SK-N-SH (cell line): ENCODE measurements at regions not wholly inside any gene's neighbourhood (a gene's known extent, or its start where the extent isn't known, plus 50 kb on each side); places are given as distances from the start of the nearest gene placed in this dataset.

ENCODE experiments used
- CTCF ChIA-PET: fragments of 300-600, 350-600 bp; formaldehyde crosslinking; extraction: SDS; loops from one replicate; lab custom pipeline; 2021; lab: Yijun Ruan, JAX
- POLR2A ChIA-PET: fragments of 350-600 bp; sonication (Branson Sonifier 250); formaldehyde crosslinking; extraction: SDS; loops from one replicate; lab custom pipeline; 2020; ENCODE audit warnings: antibody characterized with exemption, inconsistent platforms; lab: Yijun Ruan, JAX
- DNase-seq: peaks from one replicate; pipeline ENCODE4 v3.0.0; 2012
- H2AFZ ChIP-seq: fragments of 200-600 bp; sonication (generic); 2 replicates; pipeline ENCODE4 v1.8.1; 2016; ENCODE audit warnings: antibody characterized with exemption, mild to moderate bottlenecking, low read depth
- H3F3A ChIP-seq: fragments of 200-600 bp; sonication (generic); replicated peaks from 2 replicates; pipeline ENCODE3; 2016; ENCODE audit warnings: antibody characterized with exemption, mild to moderate bottlenecking; ENCODE audit not compliant: insufficient read depth
- H3K27ac ChIP-seq, 2 experiments: fragments of 200-500 bp in 1 of 2; fragments of 200-600 bp in 1 of 2; sonication (Bioruptor generic) in 1 of 2; sonication (generic), shearing (Covaris generic) in 1 of 2; 2 replicates each; pipeline versions ENCODE4 v1.5.1 to v1.6.1; 2014 to 2016; ENCODE audit warnings: low read depth in 2 of 2, inconsistent platforms in 1 of 2, low read length in 1 of 2, mild to moderate bottlenecking in 1 of 2, mixed read lengths in 1 of 2
- H3K27me3 ChIP-seq: fragments of 200-600 bp; sonication (generic), shearing (Covaris generic); 2 replicates; pipeline ENCODE4 v1.6.1; 2016; ENCODE audit warnings: mixed run types; ENCODE audit not compliant: insufficient read depth
- H3K36me3 ChIP-seq, 2 experiments: fragments of 200-500 bp in 1 of 2; fragments of 200-600 bp in 1 of 2; sonication (Bioruptor generic) in 1 of 2; sonication (generic) in 1 of 2; replicated peaks in 1 of 2; 2 replicates each; pipeline versions ENCODE3 to v1.5.1; 2014 to 2016; ENCODE audit warnings: low read length in 1 of 2, mild to moderate bottlenecking in 1 of 2; ENCODE audit not compliant: insufficient read depth in 2 of 2, control insufficient read depth in 1 of 2
- H3K4me1 ChIP-seq, 2 experiments: fragments of 200-500 bp in 1 of 2; fragments of 200-600 bp in 1 of 2; sonication (Bioruptor generic) in 1 of 2; sonication (generic), shearing (Covaris generic) in 1 of 2; 2 replicates each; pipeline versions ENCODE4 v1.5.1 to v1.6.1; 2014 to 2016; ENCODE audit warnings: low read depth in 1 of 2, low read length in 1 of 2, mixed run types in 1 of 2; ENCODE audit not compliant: insufficient read depth in 2 of 2, control insufficient read depth in 1 of 2
- H3K4me2 ChIP-seq: fragments of 200-600 bp; sonication (generic), shearing (Covaris generic); 2 replicates; pipeline ENCODE4 v1.6.1; 2017; ENCODE audit warnings: mixed run types
- H3K4me3 ChIP-seq, 2 experiments: fragments of 200-500 bp in 1 of 2; fragments of 200-600 bp in 1 of 2; sonication (Bioruptor generic) in 1 of 2; sonication (generic), shearing (Covaris generic) in 1 of 2; 2 replicates each; pipeline versions ENCODE4 v1.5.1 to v1.8.1; 2014 to 2016; ENCODE audit warnings: low read depth in 2 of 2, inconsistent platforms in 1 of 2, low read length in 1 of 2, mild to moderate bottlenecking in 1 of 2, mixed read lengths in 1 of 2, moderate library complexity in 1 of 2
- H3K79me2 ChIP-seq: fragments of 200-600 bp; sonication (generic); 2 replicates; pipeline ENCODE4 v1.8.1; 2017; ENCODE audit warnings: mild to moderate bottlenecking; ENCODE audit not compliant: insufficient read depth
- H3K9ac ChIP-seq: fragments of 200-600 bp; sonication (generic); 2 replicates; pipeline ENCODE4 v1.6.1; 2017; ENCODE audit warnings: mixed run types
- H3K9me2 ChIP-seq: fragments of 200-600 bp; sonication (generic); 2 replicates; pipeline ENCODE4 v1.6.1; 2017; ENCODE audit warnings: mixed run types
- H3K9me3 ChIP-seq: fragments of 200-600 bp; sonication (generic); 2 replicates; pipeline ENCODE4 v1.6.1; 2017; ENCODE audit warnings: mixed run types, mild to moderate bottlenecking, moderate library complexity
- H4K20me1 ChIP-seq: fragments of 200-600 bp; sonication (generic); 2 replicates; pipeline ENCODE4 v1.6.1; 2017; ENCODE audit warnings: mild to moderate bottlenecking, mixed run types; ENCODE audit not compliant: insufficient read depth
- CHD2 ChIP-seq: fragments of 150-350 bp; IDR thresholded peaks from 2 replicates; pipeline ENCODE4 v1.6.1; 2018; ENCODE audit warnings: low read length; ENCODE audit not compliant: partially characterized antibody
- EP300 ChIP-seq, 2 experiments: IDR thresholded peaks; 2 replicates each; pipeline versions ENCODE4 v1.4.0 to v1.6.1; 2012; ENCODE audit warnings: borderline replicate concordance in 1 of 2, low read depth in 1 of 2, low read length in 1 of 2
- EZH2phosphoT487 ChIP-seq: fragments of 200-600 bp; sonication (generic); IDR thresholded peaks from 2 replicates; pipeline ENCODE4 v1.6.1; 2017; ENCODE audit warnings: low read depth, mixed run types, mild to moderate bottlenecking, antibody characterized with exemption, moderate library complexity, borderline replicate concordance
- FOSL2 ChIP-seq: IDR thresholded peaks from 2 replicates; pipeline ENCODE4 v1.4.0; 2012; ENCODE audit warnings: low read depth, mild to moderate bottlenecking, moderate library complexity, borderline replicate concordance
- FOXJ3 ChIP-seq: sonication (generic); formaldehyde crosslinking; IDR thresholded peaks from 2 replicates; pipeline ENCODE4 v1.5.1; 2020; ENCODE audit warnings: mild to moderate bottlenecking, missing genetic modification reagents
- FOXM1 ChIP-seq: IDR thresholded peaks from 2 replicates; pipeline ENCODE4 v1.4.0; 2012; ENCODE audit warnings: low read depth, mild to moderate bottlenecking
- GABPA ChIP-seq: IDR thresholded peaks from 2 replicates; pipeline ENCODE4 v1.4.0; 2012; ENCODE audit warnings: low read depth, mild to moderate bottlenecking
- MAX ChIP-seq: IDR thresholded peaks from 2 replicates; pipeline ENCODE4 v1.4.0; 2012; ENCODE audit warnings: low read depth
- MEF2A ChIP-seq: IDR thresholded peaks from 2 replicates; pipeline ENCODE4 v1.4.0; 2012; ENCODE audit warnings: low read depth, borderline replicate concordance
- MXI1 ChIP-seq: IDR thresholded peaks from 2 replicates; pipeline ENCODE4 v1.6.1; 2012; ENCODE audit warnings: mild to moderate bottlenecking, low read depth, low read length, improper control_type of control experiment
- NFIC ChIP-seq: IDR thresholded peaks from 2 replicates; pipeline ENCODE4 v1.4.0; 2012; ENCODE audit warnings: borderline replicate concordance
- RFX5 ChIP-seq: IDR thresholded peaks from 2 replicates; pipeline ENCODE4 v1.6.1; 2012; ENCODE audit warnings: mild to moderate bottlenecking, improper control_type of control experiment, low read length
- RXRA ChIP-seq: IDR thresholded peaks from 2 replicates; pipeline ENCODE4 v1.4.0; 2012; ENCODE audit warnings: low read depth, mild to moderate bottlenecking, borderline replicate concordance
- SIN3A ChIP-seq: IDR thresholded peaks from 2 replicates; pipeline ENCODE4 v1.6.1; 2012; ENCODE audit warnings: low read depth, mild to moderate bottlenecking, low read length, moderate library complexity, borderline replicate concordance
- TCF12 ChIP-seq: IDR thresholded peaks from 2 replicates; pipeline ENCODE4 v1.4.0; 2012
- WGBS: methylation state at CpG from one replicate; pipeline ENCODE4 v1.1.6; 2017; ENCODE audit warnings: low lambda C conversion rate; 5-methylcytosine and 5-hydroxymethylcytosine counted together
- TF ChIP-seq, protein P1 (sequence below): fragments of 200-600 bp; sonication (generic); IDR thresholded peaks from 2 replicates; pipeline ENCODE4 v1.6.1; 2017; ENCODE audit warnings: antibody characterized with exemption, mild to moderate bottlenecking, moderate library complexity
- TF ChIP-seq, protein P2 (sequence below): fragments of 150-350 bp; IDR thresholded peaks from 2 replicates; pipeline ENCODE4 v1.6.1; 2016; ENCODE audit warnings: mild to moderate bottlenecking, low read depth, low read length
- TF ChIP-seq, protein P3 (sequence below): IDR thresholded peaks from 2 replicates; pipeline ENCODE4 v1.4.0; 2012; ENCODE audit warnings: low read depth, borderline replicate concordance
- TF ChIP-seq, protein P4 (sequence below): fragments of 150-350 bp; IDR thresholded peaks from 2 replicates; pipeline ENCODE4 v1.6.1; 2017; ENCODE audit warnings: antibody characterized with exemption, low read length, low read depth, borderline replicate concordance

- ChIA-PET POLR2A (no interaction called here), CTCF (no interaction called here)
- Histone ChIP-seq H3K9me2 (no peaks in the 10 kb centered on the region), H3K4me3 (no peak overlapping the region), H3K27ac (no peak overlapping the region), H3K4me1 (no peaks in the 10 kb centered on the region), H3K27me3 (no peaks in the 10 kb centered on the region), H4K20me1 (no peaks in the 10 kb centered on the region), H3K36me3 (no peaks in the 10 kb centered on the region), H3K79me2 (no peaks in the 10 kb centered on the region), H2AFZ (0 out of 2 replicates have a peak overlapping the region, but pooled peaks have one; percentile 18), H3K9me3 (no peaks in the 10 kb centered on the region), H3F3A (no peaks in the 10 kb centered on the region), H3K4me2 (no peak overlapping the region), H3K9ac (no peak overlapping the region)
- 22% methylated on average over 1 of the region's 1 CpG for WGBS
- no peak for DNase-seq
- TF ChIP-seq, protein P1, sequence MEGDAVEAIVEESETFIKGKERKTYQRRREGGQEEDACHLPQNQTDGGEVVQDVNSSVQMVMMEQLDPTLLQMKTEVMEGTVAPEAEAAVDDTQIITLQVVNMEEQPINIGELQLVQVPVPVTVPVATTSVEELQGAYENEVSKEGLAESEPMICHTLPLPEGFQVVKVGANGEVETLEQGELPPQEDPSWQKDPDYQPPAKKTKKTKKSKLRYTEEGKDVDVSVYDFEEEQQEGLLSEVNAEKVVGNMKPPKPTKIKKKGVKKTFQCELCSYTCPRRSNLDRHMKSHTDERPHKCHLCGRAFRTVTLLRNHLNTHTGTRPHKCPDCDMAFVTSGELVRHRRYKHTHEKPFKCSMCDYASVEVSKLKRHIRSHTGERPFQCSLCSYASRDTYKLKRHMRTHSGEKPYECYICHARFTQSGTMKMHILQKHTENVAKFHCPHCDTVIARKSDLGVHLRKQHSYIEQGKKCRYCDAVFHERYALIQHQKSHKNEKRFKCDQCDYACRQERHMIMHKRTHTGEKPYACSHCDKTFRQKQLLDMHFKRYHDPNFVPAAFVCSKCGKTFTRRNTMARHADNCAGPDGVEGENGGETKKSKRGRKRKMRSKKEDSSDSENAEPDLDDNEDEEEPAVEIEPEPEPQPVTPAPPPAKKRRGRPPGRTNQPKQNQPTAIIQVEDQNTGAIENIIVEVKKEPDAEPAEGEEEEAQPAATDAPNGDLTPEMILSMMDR: no peak
- no peak for TF ChIP-seq EP300 (IDR thresholded peaks at IDR 0.05; ENCODE audit: borderline replicate concordance in 1 of 2, low read depth in 1 of 2, low read length in 1 of 2)
- TF ChIP-seq MXI1: no peak
- TF ChIP-seq MEF2A: no peak
- no peak for TF ChIP-seq GABPA
- TF ChIP-seq, protein P2, sequence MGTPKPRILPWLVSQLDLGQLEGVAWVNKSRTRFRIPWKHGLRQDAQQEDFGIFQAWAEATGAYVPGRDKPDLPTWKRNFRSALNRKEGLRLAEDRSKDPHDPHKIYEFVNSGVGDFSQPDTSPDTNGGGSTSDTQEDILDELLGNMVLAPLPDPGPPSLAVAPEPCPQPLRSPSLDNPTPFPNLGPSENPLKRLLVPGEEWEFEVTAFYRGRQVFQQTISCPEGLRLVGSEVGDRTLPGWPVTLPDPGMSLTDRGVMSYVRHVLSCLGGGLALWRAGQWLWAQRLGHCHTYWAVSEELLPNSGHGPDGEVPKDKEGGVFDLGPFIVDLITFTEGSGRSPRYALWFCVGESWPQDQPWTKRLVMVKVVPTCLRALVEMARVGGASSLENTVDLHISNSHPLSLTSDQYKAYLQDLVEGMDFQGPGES: no peak
Observed at GRCh38 chr4:166491635-166492034, 618.6 kb downstream of the TLL1 start.

DNA sequence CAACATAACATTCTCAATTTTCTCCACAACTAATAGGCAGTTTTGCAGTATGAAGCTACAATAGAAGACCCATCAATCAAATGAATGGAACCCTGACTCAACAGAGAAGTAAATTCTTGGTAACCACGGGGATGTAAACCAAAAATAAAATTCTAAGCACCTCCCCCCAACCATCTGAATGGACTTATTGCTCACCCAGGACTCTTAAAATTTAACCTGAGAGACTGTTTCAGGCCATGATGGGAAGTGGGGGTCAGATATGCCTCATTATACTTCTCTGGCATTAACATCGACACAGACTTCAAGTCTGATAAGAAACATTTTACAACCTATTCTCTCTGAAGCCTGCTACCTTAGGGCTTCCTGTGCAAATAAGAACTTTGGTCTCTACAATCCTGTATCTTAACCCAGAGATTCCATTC lies 620.9 kb downstream of the TLL1 start:
- no peaks in the 10 kb centered on the region for H3K4me1 ChIP-seq
- TF ChIP-seq TCF12: no peak
- no peak for TF ChIP-seq MXI1
- TF ChIP-seq EP300 (IDR thresholded peaks at IDR 0.05; ENCODE audit: borderline replicate concordance in 1 of 2, low read depth in 1 of 2, low read length in 1 of 2): no peak
- TF ChIP-seq, protein P1: no peak
- no peak for TF ChIP-seq MAX
- no peak for TF ChIP-seq RFX5
- TF ChIP-seq, protein P3, sequence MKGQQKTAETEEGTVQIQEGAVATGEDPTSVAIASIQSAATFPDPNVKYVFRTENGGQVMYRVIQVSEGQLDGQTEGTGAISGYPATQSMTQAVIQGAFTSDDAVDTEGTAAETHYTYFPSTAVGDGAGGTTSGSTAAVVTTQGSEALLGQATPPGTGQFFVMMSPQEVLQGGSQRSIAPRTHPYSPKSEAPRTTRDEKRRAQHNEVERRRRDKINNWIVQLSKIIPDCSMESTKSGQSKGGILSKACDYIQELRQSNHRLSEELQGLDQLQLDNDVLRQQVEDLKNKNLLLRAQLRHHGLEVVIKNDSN: no peak
- TF ChIP-seq MEF2A: no peak
- no peak for TF ChIP-seq NFIC
- TF ChIP-seq, protein P4, sequence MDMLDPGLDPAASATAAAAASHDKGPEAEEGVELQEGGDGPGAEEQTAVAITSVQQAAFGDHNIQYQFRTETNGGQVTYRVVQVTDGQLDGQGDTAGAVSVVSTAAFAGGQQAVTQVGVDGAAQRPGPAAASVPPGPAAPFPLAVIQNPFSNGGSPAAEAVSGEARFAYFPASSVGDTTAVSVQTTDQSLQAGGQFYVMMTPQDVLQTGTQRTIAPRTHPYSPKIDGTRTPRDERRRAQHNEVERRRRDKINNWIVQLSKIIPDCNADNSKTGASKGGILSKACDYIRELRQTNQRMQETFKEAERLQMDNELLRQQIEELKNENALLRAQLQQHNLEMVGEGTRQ: no peak
- no peak for TF ChIP-seq EZH2phosphoT487
- TF ChIP-seq FOXM1: no peak
- TF ChIP-seq SIN3A: no peak
- no peak for TF ChIP-seq RXRA
- TF ChIP-seq FOXJ3: no peak
- TF ChIP-seq CHD2: no peak
- TF ChIP-seq FOSL2: no peak
- no peak overlapping the region for H3K4me3 ChIP-seq
- no peaks in the 10 kb centered on the region for H3K79me2 ChIP-seq
- ChIA-PET POLR2A (no interaction called here), CTCF (interaction anchor here (0.6 kb wide), 1 partner anchor 11 kb away, joined by 3 read pairs; no protein-coding TSS in a partner anchor)
- no peak for DNase-seq
- H3K9ac ChIP-seq: no peak overlapping the region
- 52% methylated on average over 2 of the region's 2 CpGs for WGBS
- no peak overlapping the region for H3K27ac ChIP-seq
- no peaks in the 10 kb centered on the region for H3K36me3 ChIP-seq
- H3K9me3 ChIP-seq: no peaks in the 10 kb centered on the region
- H3K9me2 ChIP-seq: no peaks in the 10 kb centered on the region
- H3K4me2 ChIP-seq: no peak overlapping the region
- H3F3A ChIP-seq: no peaks in the 10 kb centered on the region
- H4K20me1 ChIP-seq: no peaks in the 10 kb centered on the region
- H2AFZ ChIP-seq: no peak overlapping the region
- no peaks in the 10 kb centered on the region for H3K27me3 ChIP-seq
